Daoy (cell line): ENCODE measurements at regions not wholly inside any gene's neighbourhood (a gene's known extent, or its start where the extent isn't known, plus 50 kb on each side); places are given as distances from the start of the nearest gene placed in this dataset.

ENCODE experiments used
- DNase-seq: peaks from one replicate; pipeline ENCODE4 v3.0.0-alpha.2; 2015; ENCODE audit warnings: low read depth

GRCh38 chr7:26458466-26459145 lies 166.9 kb downstream of the SNX10 start:
- no peak for DNase-seq

- DNase-seq = peak; percentile 62
These were observed 168.0 kb downstream of the SNX10 start for GRCh38 chr7:26459540-26460193.

- DNase-seq = no peak
These were observed 168.9 kb downstream of the SNX10 start for GRCh38 chr7:26460351-26461085.

- no peak for DNase-seq
These were observed 169.9 kb downstream of the SNX10 start for GRCh38 chr7:26461518-26461917.

GRCh38 chr7:26466007-26466406 lies 174.3 kb downstream of the SNX10 start:
- no peak for DNase-seq

GRCh38 chr7:26467104-26467503 lies 175.4 kb downstream of the SNX10 start:
- no peak for DNase-seq

- DNase-seq = no peak
These were observed 175.9 kb downstream of the SNX10 start for GRCh38 chr7:26467541-26467940.

- DNase-seq = no peak
These were observed 177.0 kb downstream of the SNX10 start for GRCh38 chr7:26468625-26469024.

GRCh38 chr7:26469188-26469587 lies 177.5 kb downstream of the SNX10 start:
- DNase-seq = no peak

GRCh38 chr7:26470691-26471090 lies 179.0 kb downstream of the SNX10 start:
- DNase-seq = no peak

GRCh38 chr7:26471306-26472075 lies 179.8 kb downstream of the SNX10 start:
- no peak for DNase-seq

- no peak for DNase-seq
These were observed 181.3 kb downstream of the SNX10 start for GRCh38 chr7:26472971-26473370.

GRCh38 chr7:26476271-26476670 lies 184.6 kb downstream of the SNX10 start:
- DNase-seq = no peak

- DNase-seq = no peak
These were observed 185.8 kb downstream of the SNX10 start for GRCh38 chr7:26477381-26477990.

- no peak for DNase-seq
These were observed 186.9 kb downstream of the SNX10 start for GRCh38 chr7:26478550-26478949.

- no peak for DNase-seq
These were observed 187.9 kb downstream of the SNX10 start for GRCh38 chr7:26479581-26479980.

GRCh38 chr7:26480156-26480555 lies 188.5 kb downstream of the SNX10 start:
- no peak for DNase-seq

GRCh38 chr7:26482927-26483326 lies 191.3 kb downstream of the SNX10 start:
- DNase-seq = no peak

- no peak for DNase-seq
These were observed 192.2 kb downstream of the SNX10 start for GRCh38 chr7:26483843-26484242.

GRCh38 chr7:26485367-26485934 lies 193.8 kb downstream of the SNX10 start:
- no peak for DNase-seq

- no peak for DNase-seq
These were observed 194.5 kb downstream of the SNX10 start for GRCh38 chr7:26486153-26486552.
